ENCODE measurements at regions not wholly inside any gene's neighbourhood (a gene's known extent, or its start where the extent isn't known, plus 50 kb on each side); places are given as distances from the start of the nearest gene placed in this dataset.
"Not testable (repeated sequence)": the region's sequence is repeated elsewhere in the genome, so short reads cannot be mapped to it uniquely, and the experiment has no call there.

DNA sequence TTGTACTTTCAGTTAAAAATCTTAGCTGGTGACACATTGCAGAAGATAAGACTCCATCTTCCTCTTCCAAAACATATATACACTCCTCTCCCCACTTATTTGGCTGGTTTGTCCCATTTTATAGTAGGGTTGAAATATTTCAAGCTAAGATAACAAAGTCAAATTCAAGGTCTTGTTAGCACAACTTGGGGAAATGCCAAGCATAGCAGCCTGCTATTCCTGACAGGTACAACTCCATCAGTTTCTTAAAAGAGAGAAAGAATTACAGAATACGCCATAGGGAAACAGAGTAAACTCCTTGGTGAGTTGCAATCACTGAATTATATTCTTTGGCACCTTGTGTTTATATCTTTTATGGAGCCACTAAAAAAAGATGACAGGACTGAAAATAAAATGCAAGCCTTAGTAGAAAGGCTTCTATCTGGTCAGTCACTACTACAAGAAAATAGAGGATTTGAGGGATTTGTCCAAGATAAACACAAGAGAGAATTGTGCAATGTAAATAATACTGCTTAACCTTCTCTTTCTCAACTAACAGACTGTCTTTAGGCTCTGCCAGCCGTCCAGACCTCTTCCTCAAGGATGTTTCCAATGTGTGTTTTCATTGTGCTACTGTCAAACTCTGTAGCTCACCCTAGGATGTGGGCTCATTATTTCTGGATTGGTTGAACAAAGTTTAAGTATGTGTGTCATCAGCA, 170.3 kb downstream of the VEGFC start:
- in situ Hi-C loops (cut with HindIII; ENCODE audit: low sequenced_read_pairs), result no loop called here

DNA sequence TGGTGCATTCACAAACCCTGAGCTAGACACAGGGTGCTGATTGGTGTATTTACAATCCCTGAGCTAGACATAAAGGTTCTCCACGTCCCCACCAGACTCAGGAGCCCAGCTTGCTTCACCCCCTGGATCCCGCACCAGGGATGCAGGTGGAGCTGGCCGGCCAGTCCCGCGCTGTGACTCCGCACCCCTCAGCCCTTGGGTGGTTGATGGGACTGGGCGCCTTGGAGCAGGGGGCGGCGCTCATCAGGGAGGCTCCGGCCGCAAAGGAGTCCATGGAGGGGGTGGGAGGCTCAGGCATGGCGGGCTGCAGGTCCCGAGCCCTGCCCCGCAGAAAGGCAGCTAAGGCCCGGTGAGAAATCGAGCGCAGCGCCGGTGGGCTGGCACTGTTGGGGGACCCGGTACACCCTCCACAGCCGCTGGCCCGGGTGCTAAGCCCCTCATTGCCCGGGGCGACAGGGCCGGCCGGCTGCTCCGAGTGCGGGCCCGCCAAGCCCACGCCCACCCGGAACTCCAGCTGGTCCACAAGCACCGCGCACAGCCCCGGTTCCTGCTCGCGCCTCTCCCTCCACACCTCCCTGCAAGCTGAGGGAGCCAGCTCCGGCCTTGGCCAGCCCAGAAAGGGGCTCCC, 167.6 kb downstream of the VEGFC start:
- in situ Hi-C loops (cut with HindIII; ENCODE audit: low sequenced_read_pairs), result not testable (repeated sequence)

GRCh38 chr4:176627916-176628315, 164.8 kb downstream of the VEGFC start:
- in situ Hi-C loops (cut with HindIII; ENCODE audit: low sequenced_read_pairs), result no loop called here

DNA sequence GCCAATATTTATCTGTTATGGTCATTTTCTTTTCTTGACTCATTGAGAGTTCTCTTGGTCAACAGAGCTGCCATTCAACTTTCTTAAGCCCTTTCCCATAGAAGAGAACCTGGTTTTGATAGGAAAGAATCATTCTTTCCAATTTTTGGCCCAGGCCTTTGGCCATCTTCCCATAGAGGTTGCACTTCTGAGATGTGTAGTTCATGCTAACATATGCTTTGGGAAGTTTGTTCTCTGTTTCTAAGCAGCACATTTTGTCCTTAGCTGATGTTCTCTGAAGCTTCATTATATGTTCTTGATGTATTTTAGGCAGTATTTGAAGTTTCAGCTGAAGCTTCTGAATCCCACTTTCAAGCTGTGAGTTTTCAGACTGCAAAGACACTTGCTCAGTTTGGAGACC, 161.1 kb downstream of the VEGFC start:
- in situ Hi-C loops (cut with HindIII; ENCODE audit: low sequenced_read_pairs), result no loop called here

All from endothelial cell of hepatic sinusoid (primary cell).